Activated CD8-positive, alpha-beta memory T cell treated with anti-CD3 and anti-CD28 coated beads, Interleukin-2, amount 50 U/mL, for 24 hours (primary cell): ENCODE measurements at regions not wholly inside any gene's neighbourhood (a gene's known extent, or its start where the extent isn't known, plus 50 kb on each side); places are given as distances from the start of the nearest gene placed in this dataset.

Source experiments
- DNase-seq: peaks from one replicate; pipeline ENCODE4 v3.0.0-alpha.2; 2020; ENCODE audit errors: extremely low read depth

- no peak for DNase-seq
Observed at GRCh38 chr2:217273851-217274250, 414.0 kb upstream of the TNP1 start.

- DNase-seq = no peak
Observed at GRCh38 chr2:217273162-217273561, 413.3 kb upstream of the TNP1 start.

GRCh38 chr2:217271813-217272212 is 411.9 kb upstream of the TNP1 start:
- DNase-seq = no peak

GRCh38 chr2:217270485-217271121 is 410.7 kb upstream of the TNP1 start:
- DNase-seq = no peak

- DNase-seq = no peak
Observed at GRCh38 chr2:217269701-217270484, 410.0 kb upstream of the TNP1 start.

GRCh38 chr2:217268978-217269377 is 409.1 kb upstream of the TNP1 start:
- no peak for DNase-seq

- DNase-seq = no peak
Observed at GRCh38 chr2:217267758-217268157, 407.9 kb upstream of the TNP1 start.

GRCh38 chr2:217263756-217264155 is 403.9 kb upstream of the TNP1 start:
- DNase-seq = no peak

GRCh38 chr2:217262911-217263310 is 403.0 kb upstream of the TNP1 start:
- no peak for DNase-seq

- DNase-seq = no peak
Observed at GRCh38 chr2:217261452-217261851, 401.6 kb upstream of the TNP1 start.

GRCh38 chr2:217260441-217261115 is 400.7 kb upstream of the TNP1 start:
- no peak for DNase-seq

- no peak for DNase-seq
Observed at GRCh38 chr2:217258170-217258569, 398.3 kb upstream of the TNP1 start.

GRCh38 chr2:217256251-217256650 is 396.4 kb upstream of the TNP1 start:
- DNase-seq = no peak

- no peak for DNase-seq
Observed at GRCh38 chr2:217254111-217254510, 394.2 kb upstream of the TNP1 start.

- DNase-seq = no peak
Observed at GRCh38 chr2:217252181-217252580, 392.3 kb upstream of the TNP1 start.

GRCh38 chr2:217250013-217250524 is 390.2 kb upstream of the TNP1 start:
- no peak for DNase-seq

- no peak for DNase-seq
Observed at GRCh38 chr2:217249121-217250012, 389.5 kb upstream of the TNP1 start.

- no peak for DNase-seq
Observed at GRCh38 chr2:217248312-217248935, 388.6 kb upstream of the TNP1 start.

- no peak for DNase-seq
Observed at GRCh38 chr2:217247476-217247875, 387.6 kb upstream of the TNP1 start.

- no peak for DNase-seq
Observed at GRCh38 chr2:217246108-217246507, 386.2 kb upstream of the TNP1 start.

GRCh38 chr2:217244815-217245214 is 385.0 kb upstream of the TNP1 start:
- DNase-seq = no peak
